ENCODE measurements at regions not wholly inside any gene's neighbourhood (a gene's known extent, or its start where the extent isn't known, plus 50 kb on each side); places are given as distances from the start of the nearest gene placed in this dataset.

DNA sequence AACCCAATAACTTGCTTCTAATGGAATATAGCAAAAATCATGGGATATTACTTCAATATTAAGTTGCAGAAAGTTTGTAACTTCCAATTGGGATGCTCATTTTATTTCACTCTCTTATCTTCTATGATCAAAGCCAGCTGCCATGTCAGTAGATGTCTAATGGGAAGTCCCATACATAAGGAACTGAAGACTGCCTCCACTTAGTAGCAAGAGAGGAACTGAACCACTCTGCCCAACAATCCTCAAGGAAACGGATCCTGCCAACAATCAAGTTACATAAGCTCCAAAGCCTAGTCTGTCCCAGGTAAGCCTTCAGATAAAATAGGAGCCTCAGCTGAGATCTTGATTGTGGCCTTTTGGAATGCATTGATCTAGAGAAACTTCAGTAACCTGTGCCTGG lies 431.5 kb upstream of the PCDH15 start:
- no peak for DNase-seq
- H3K27ac ChIP-seq = no peak overlapping the region
- H3K36me3 ChIP-seq (replicated peaks) = no peaks in the 10 kb centered on the region
- TF ChIP-seq, protein P1, sequence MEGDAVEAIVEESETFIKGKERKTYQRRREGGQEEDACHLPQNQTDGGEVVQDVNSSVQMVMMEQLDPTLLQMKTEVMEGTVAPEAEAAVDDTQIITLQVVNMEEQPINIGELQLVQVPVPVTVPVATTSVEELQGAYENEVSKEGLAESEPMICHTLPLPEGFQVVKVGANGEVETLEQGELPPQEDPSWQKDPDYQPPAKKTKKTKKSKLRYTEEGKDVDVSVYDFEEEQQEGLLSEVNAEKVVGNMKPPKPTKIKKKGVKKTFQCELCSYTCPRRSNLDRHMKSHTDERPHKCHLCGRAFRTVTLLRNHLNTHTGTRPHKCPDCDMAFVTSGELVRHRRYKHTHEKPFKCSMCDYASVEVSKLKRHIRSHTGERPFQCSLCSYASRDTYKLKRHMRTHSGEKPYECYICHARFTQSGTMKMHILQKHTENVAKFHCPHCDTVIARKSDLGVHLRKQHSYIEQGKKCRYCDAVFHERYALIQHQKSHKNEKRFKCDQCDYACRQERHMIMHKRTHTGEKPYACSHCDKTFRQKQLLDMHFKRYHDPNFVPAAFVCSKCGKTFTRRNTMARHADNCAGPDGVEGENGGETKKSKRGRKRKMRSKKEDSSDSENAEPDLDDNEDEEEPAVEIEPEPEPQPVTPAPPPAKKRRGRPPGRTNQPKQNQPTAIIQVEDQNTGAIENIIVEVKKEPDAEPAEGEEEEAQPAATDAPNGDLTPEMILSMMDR (IDR thresholded peaks at IDR 0.05; ENCODE audit: low read depth, low read length, missing control alignments) = no peak
- in situ Hi-C loops (cut with HindIII; ENCODE audit: low pct_ligation_motif_present, low sequenced_read_pairs) = no loop called here
- no peaks in the 10 kb centered on the region for H3K27me3 ChIP-seq (replicated peaks)
- no peak overlapping the region for H3K4me3 ChIP-seq (ENCODE audit: low read depth, low read length)

DNA sequence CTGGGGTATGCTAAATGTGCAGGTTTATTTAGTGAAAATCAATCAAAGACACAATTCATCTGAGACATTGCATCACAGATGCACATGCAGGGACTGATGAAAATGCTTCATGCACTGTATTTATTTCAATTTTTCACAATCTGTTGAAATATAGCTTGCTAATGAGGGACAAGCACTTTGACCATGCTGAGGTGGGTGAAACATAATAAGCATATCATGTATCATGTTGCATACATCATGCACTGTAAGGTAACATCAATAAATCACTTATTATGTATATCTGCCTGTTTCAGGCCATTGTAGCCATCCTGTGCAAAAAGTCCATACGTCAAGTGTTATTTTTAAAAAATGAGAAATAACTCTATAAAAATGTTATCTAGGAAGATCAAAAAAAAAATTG lies 426.9 kb upstream of the PCDH15 start:
- Histone ChIP-seq H3K27me3 (replicated peaks) (no peaks in the 10 kb centered on the region), H3K4me3 (ENCODE audit: low read depth, low read length) (no peak overlapping the region), H3K36me3 (replicated peaks) (no peaks in the 10 kb centered on the region), H3K27ac (no peak overlapping the region)
- no peak for DNase-seq
- TF ChIP-seq, protein P1 (IDR thresholded peaks at IDR 0.05; ENCODE audit: low read depth, low read length, missing control alignments) = no peak
- in situ Hi-C loops (cut with HindIII; ENCODE audit: low pct_ligation_motif_present, low sequenced_read_pairs) = no loop called here

DNA sequence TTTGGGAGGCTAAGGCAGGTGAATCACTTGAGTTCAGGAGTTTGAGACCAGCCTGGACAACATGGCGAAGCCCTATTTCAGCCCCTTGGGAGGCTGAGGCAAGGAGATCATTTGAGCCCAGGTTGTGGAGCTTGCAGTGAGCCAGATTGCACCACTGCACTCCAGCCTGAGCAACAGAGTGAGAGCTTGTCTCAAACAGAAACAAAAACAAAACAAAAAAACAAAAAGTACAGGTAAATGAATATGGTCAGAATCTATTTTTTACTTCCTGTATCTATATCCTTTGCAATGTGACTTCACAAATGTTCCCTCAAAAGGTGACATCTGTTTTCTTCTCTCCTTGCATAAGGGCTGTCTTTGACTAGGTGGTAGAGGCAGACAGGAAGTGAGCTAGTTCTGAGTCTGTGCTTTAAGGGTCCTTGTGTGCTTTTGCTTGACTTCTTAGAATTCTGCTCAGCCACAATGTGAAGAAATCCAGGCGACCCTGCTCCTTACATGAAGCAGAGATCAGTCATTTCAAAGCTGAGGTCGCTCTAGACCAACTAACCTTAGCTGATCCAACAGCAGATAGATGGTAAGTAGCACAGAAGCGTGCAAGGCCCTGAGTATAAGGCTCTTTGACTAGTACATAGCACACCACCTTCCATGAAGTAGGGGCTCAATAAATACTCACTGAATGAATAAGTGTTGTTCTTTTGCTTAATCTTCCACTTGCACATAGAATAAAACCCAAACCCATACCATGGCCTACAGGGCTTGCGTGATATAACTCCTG lies 423.2 kb upstream of the PCDH15 start:
- H3K27ac ChIP-seq = no peak overlapping the region
- H3K36me3 ChIP-seq (replicated peaks) = no peaks in the 10 kb centered on the region
- in situ Hi-C loops (cut with HindIII; ENCODE audit: low pct_ligation_motif_present, low sequenced_read_pairs) = no loop called here
- DNase-seq = no peak
- H3K27me3 ChIP-seq (replicated peaks) = no peaks in the 10 kb centered on the region
- no peak overlapping the region for H3K4me3 ChIP-seq (ENCODE audit: low read depth, low read length)
- TF ChIP-seq, protein P1 (IDR thresholded peaks at IDR 0.05; ENCODE audit: low read depth, low read length, missing control alignments) = no peak

DNA sequence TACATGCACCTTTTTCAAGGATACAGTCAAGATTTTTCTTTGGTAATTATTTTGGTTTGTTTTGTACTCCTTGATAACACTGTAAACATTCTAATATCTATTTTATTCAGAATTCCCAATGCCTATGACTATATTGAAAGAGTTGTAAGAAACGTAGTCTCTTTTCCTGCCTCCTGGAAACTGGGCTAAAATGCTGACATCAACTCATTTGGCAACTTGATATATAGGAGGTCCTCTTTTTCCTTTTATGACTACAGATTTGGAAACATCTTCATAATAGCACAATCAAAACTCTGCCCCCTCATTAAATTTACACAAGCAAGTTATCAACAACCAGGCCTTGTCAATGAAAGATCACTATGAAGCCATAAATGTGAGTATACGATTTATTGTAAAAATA lies 422.3 kb upstream of the PCDH15 start:
- DNase-seq = no peak
- Histone ChIP-seq H3K27ac (no peak overlapping the region), H3K36me3 (replicated peaks) (no peaks in the 10 kb centered on the region), H3K4me3 (ENCODE audit: low read depth, low read length) (no peak overlapping the region), H3K27me3 (replicated peaks) (no peaks in the 10 kb centered on the region)
- in situ Hi-C loops (cut with HindIII; ENCODE audit: low pct_ligation_motif_present, low sequenced_read_pairs) = no loop called here
- TF ChIP-seq, protein P1 (IDR thresholded peaks at IDR 0.05; ENCODE audit: low read depth, low read length, missing control alignments) = no peak

DNA sequence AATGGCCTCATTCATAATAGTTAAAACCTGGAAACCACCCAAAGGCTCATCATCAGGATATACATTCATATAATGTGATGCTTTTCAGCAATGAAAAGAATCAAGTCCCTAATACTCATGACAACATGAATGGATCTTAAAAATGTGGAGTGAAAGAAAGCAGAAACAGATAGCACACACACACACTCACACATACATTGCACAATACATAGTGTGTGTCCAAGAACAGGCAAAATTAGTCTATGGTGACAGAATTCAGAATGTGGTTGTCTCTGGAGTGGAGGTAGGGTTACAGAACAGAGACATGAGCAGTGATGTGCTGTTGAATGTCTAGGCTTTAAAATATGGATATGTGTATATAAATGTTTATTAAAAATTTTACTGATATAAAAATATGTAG lies 419.9 kb upstream of the PCDH15 start:
- in situ Hi-C loops (cut with HindIII; ENCODE audit: low pct_ligation_motif_present, low sequenced_read_pairs) = no loop called here
- no peaks in the 10 kb centered on the region for H3K27me3 ChIP-seq (replicated peaks)

More for the DNA sequence above, 419.9 kb upstream of the PCDH15 start:
- H3K36me3 ChIP-seq (replicated peaks) = no peaks in the 10 kb centered on the region
- TF ChIP-seq, protein P1 (IDR thresholded peaks at IDR 0.05; ENCODE audit: low read depth, low read length, missing control alignments) = no peak
- DNase-seq = no peak
- no peak overlapping the region for H3K27ac ChIP-seq
- H3K4me3 ChIP-seq (ENCODE audit: low read depth, low read length) = no peak overlapping the region

Data from brain microvascular endothelial cell (primary cell).